CD14-positive monocyte (primary cell): ENCODE measurements at regions not wholly inside any gene's neighbourhood (a gene's known extent, or its start where the extent isn't known, plus 50 kb on each side); places are given as distances from the start of the nearest gene placed in this dataset.
A peak's percentile ranks its signal among the peaks of the same experiment; 100 is the strongest.

Experiments
- DNase-seq, 3 donors: peaks; one replicate each; pipeline ENCODE4 v3.0.0-alpha.2; 2011 to 2022
- H2AFZ ChIP-seq: 2 replicates; pipeline ENCODE4 v1.6.0; 2012; ENCODE audit warnings: mild to moderate bottlenecking, low read depth, low read length, inconsistent platforms; ENCODE audit not compliant: insufficient read depth, poor library complexity, severe bottlenecking
- H3K27ac ChIP-seq, 2 donors: 1 replicate in 1 of 2; 2 replicates in 1 of 2; pipeline ENCODE4 v1.5.1; 2012 to 2013; ENCODE audit warnings: low read length in 2 of 2, control low read depth in 1 of 2, inconsistent platforms in 1 of 2, low read depth in 1 of 2, mild to moderate bottlenecking in 1 of 2
- H3K27me3 ChIP-seq, 2 donors: one replicate each; pipeline versions ENCODE4 v1.6.0 to v1.6.1; 2011 to 2013; ENCODE audit warnings: low read length in 2 of 2; ENCODE audit not compliant: control insufficient read depth in 2 of 2, insufficient read depth in 2 of 2
- H3K36me3 ChIP-seq, 2 donors: replicated peaks in 1 of 2; 1 replicate in 1 of 2; 2 replicates in 1 of 2; pipeline versions ENCODE4 v1.5.1 to v1.6.1; 2012 to 2013; ENCODE audit warnings: low read length in 2 of 2, control low read depth in 1 of 2, inconsistent platforms in 1 of 2, mild to moderate bottlenecking in 1 of 2; ENCODE audit not compliant: insufficient read depth in 2 of 2, control insufficient read depth in 1 of 2
- H3K4me1 ChIP-seq, 2 donors: 1 replicate in 1 of 2; 2 replicates in 1 of 2; pipeline versions ENCODE4 v1.5.1 to v1.6.1; 2012 to 2013; ENCODE audit warnings: low read length in 2 of 2, control low read depth in 1 of 2, inconsistent platforms in 1 of 2, mild to moderate bottlenecking in 1 of 2, moderate library complexity in 1 of 2; ENCODE audit not compliant: insufficient read depth in 2 of 2, control insufficient read depth in 1 of 2
- H3K4me2 ChIP-seq: replicated peaks from 2 replicates; pipeline ENCODE3; 2012; ENCODE audit warnings: low read length, moderate library complexity, mild to moderate bottlenecking; ENCODE audit not compliant: poor library complexity, severe bottlenecking; ENCODE audit errors: extremely low read depth
- H3K4me3 ChIP-seq, 3 experiments: fragments of 200-600 bp in 1 of 3; sonication (generic) in 1 of 3; replicated peaks in 1 of 3; 1 replicate in 2 of 3; 2 replicates in 1 of 3; pipeline ENCODE4 v1.5.1; 2011 to 2013; ENCODE audit warnings: low read length in 3 of 3, mild to moderate bottlenecking in 3 of 3, control low read depth in 2 of 3, low read depth in 2 of 3, inconsistent platforms in 1 of 3, moderate library complexity in 1 of 3
- H3K79me2 ChIP-seq: 2 replicates; pipeline ENCODE4 v1.6.0; 2012; ENCODE audit warnings: mild to moderate bottlenecking, control low read depth, inconsistent platforms, low read length, moderate library complexity; ENCODE audit not compliant: insufficient read depth
- H3K9ac ChIP-seq: 2 replicates; pipeline ENCODE4 v1.6.0; 2017; ENCODE audit warnings: low read length, mild to moderate bottlenecking; ENCODE audit not compliant: insufficient read depth, poor library complexity, severe bottlenecking
- H3K9me3 ChIP-seq, 2 donors: replicated peaks in 1 of 2; 1 replicate in 1 of 2; 2 replicates in 1 of 2; pipeline versions ENCODE4 v1.5.1 to v1.6.1; 2012 to 2013; ENCODE audit warnings: low read length in 2 of 2, control low read depth in 1 of 2; ENCODE audit not compliant: control insufficient read depth in 1 of 2, insufficient read depth in 1 of 2
- H4K20me1 ChIP-seq: 2 replicates; pipeline ENCODE4 v1.6.0; 2012; ENCODE audit warnings: mild to moderate bottlenecking, low read length, control low read depth, moderate library complexity; ENCODE audit not compliant: insufficient read depth
- H3K27ac Mint-ChIP-seq, 7 donors: one replicate each; pipeline ENCODE4 v1.8.0; 2020; ENCODE audit warnings: mild to moderate bottlenecking in 7 of 7, mixed read lengths in 7 of 7, moderate library complexity in 6 of 7, inconsistent platforms in 2 of 7
- H3K27me3 Mint-ChIP-seq, 3 donors: one replicate each; pipeline ENCODE4 v1.8.0; 2021 to 2022; ENCODE audit warnings: low read depth in 3 of 3, mild to moderate bottlenecking in 3 of 3, mixed read lengths in 3 of 3, moderate library complexity in 3 of 3, inconsistent platforms in 1 of 3
- H3K36me3 Mint-ChIP-seq, 2 donors: one replicate each; pipeline ENCODE4 v1.8.0; 2020; ENCODE audit warnings: mixed read lengths in 2 of 2, inconsistent platforms in 1 of 2, mild to moderate bottlenecking in 1 of 2
- H3K4me1 Mint-ChIP-seq: one replicate; pipeline ENCODE4 v1.8.0; 2020; ENCODE audit warnings: mild to moderate bottlenecking, mixed read lengths
- H3K4me3 Mint-ChIP-seq, 2 donors: one replicate each; pipeline ENCODE4 v1.8.0; 2020; ENCODE audit warnings: mild to moderate bottlenecking in 2 of 2, mixed read lengths in 2 of 2, moderate library complexity in 1 of 2
- H3K9me3 Mint-ChIP-seq, 7 donors: one replicate each; pipeline ENCODE4 v1.8.0; 2020 to 2022; ENCODE audit warnings: mixed read lengths in 7 of 7, mild to moderate bottlenecking in 6 of 7, moderate library complexity in 6 of 7, inconsistent platforms in 2 of 7
- WGBS: methylation state at CpG from one replicate; pipeline ENCODE4 v1.1.5; 2013; ENCODE audit warnings: missing lambda C conversion rate; ENCODE audit not compliant: insufficient coverage; 5-methylcytosine and 5-hydroxymethylcytosine counted together
- intact Hi-C, 2 donors: fragments of 100-400 bp; cut with micrococcal nuclease; formaldehyde crosslinking; loops; one replicate each; pipeline versions ENCODE4 v1.15.0 to v1.15.1; 2023
- TF ChIP-seq, protein P1 (sequence below): fragments of 200-600 bp; IDR thresholded peaks from one replicate; pipeline ENCODE4 v1.8.0; 2022; ENCODE audit warnings: antibody characterized with exemption, mild to moderate bottlenecking

GRCh38 chr15:77554306-77555080 lies 78.2 kb downstream of the LINGO1 start:
- Mint-ChIP-seq H3K27ac (peak overlapping the region in 1 of 7 donors; percentile 32), H3K4me1 (no peaks in the 10 kb centered on the region), H3K36me3 (no peaks in the 10 kb centered on the region), H3K27me3 (peaks cover 0 to 5% (median 3%) of the 10 kb centered on the region in 3 donors), H3K9me3 (no peaks in the 10 kb centered on the region), H3K4me3 (no peak overlapping the region)
- H3K4me3 ChIP-seq: no peak overlapping the region
- no peaks in the 10 kb centered on the region for H3K27me3 ChIP-seq
- no peaks in the 10 kb centered on the region for H3K79me2 ChIP-seq
- no peak overlapping the region for H3K4me2 ChIP-seq
- intact Hi-C loops: no loop called here
- H4K20me1 ChIP-seq: no peaks in the 10 kb centered on the region
- 94% methylated on average over 5 of the region's 11 CpGs for WGBS
- no peak overlapping the region for H3K27ac ChIP-seq
- DNase-seq: no peak
- no peak overlapping the region for H3K9ac ChIP-seq
- H3K36me3 ChIP-seq: no peaks in the 10 kb centered on the region
- H3K4me1 ChIP-seq: no peaks in the 10 kb centered on the region
- no peak overlapping the region for H2AFZ ChIP-seq
- no peaks in the 10 kb centered on the region for H3K9me3 ChIP-seq
- TF ChIP-seq, protein P1, sequence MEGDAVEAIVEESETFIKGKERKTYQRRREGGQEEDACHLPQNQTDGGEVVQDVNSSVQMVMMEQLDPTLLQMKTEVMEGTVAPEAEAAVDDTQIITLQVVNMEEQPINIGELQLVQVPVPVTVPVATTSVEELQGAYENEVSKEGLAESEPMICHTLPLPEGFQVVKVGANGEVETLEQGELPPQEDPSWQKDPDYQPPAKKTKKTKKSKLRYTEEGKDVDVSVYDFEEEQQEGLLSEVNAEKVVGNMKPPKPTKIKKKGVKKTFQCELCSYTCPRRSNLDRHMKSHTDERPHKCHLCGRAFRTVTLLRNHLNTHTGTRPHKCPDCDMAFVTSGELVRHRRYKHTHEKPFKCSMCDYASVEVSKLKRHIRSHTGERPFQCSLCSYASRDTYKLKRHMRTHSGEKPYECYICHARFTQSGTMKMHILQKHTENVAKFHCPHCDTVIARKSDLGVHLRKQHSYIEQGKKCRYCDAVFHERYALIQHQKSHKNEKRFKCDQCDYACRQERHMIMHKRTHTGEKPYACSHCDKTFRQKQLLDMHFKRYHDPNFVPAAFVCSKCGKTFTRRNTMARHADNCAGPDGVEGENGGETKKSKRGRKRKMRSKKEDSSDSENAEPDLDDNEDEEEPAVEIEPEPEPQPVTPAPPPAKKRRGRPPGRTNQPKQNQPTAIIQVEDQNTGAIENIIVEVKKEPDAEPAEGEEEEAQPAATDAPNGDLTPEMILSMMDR: no peak

DNA sequence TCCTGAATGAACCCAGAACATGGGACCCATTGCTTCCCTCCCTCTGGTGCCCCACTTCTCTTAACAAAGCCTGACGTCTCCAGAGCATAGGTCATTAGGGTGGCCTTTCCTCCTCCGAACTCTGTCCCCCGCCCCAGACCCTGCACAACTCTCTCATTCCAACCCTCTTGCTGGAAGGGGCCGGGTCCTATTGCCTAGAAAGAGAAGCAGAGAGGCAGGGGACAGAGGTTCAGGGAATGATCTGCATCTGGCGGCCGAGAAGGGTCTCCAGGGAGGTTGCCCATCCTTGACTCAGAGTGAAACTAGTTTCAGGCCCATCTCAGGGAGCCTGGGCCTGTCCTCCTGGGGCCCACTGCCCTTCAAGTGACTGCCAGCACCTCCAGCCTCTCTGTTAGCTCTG lies 79.0 kb downstream of the LINGO1 start:
- no peak overlapping the region for H3K4me3 Mint-ChIP-seq
- no peak overlapping the region for H2AFZ ChIP-seq
- H3K79me2 ChIP-seq: no peaks in the 10 kb centered on the region
- no peak overlapping the region for H3K4me2 ChIP-seq
- H3K36me3 ChIP-seq: no peaks in the 10 kb centered on the region
- TF ChIP-seq, protein P1: no peak
- no peaks in the 10 kb centered on the region for H3K36me3 Mint-ChIP-seq
- H3K4me3 ChIP-seq: no peak overlapping the region
- 94% methylated on average over 3 of the region's 6 CpGs for WGBS
- no peaks in the 10 kb centered on the region for H3K9me3 ChIP-seq
- no peak for DNase-seq
- H3K9ac ChIP-seq: no peak overlapping the region
- H3K27ac Mint-ChIP-seq: no peak overlapping the region
- H3K27me3 Mint-ChIP-seq: peaks cover 0 to 4% (median 3%) of the 10 kb centered on the region in 3 donors
- peaks cover 2 to 5% of the 10 kb centered on the region in 2 donors for H3K4me1 ChIP-seq
- H4K20me1 ChIP-seq: no peaks in the 10 kb centered on the region
- no peaks in the 10 kb centered on the region for H3K9me3 Mint-ChIP-seq
- intact Hi-C loops: no loop called here
- H3K27ac ChIP-seq: no peak overlapping the region
- H3K27me3 ChIP-seq: no peaks in the 10 kb centered on the region
- H3K4me1 Mint-ChIP-seq: peaks cover 4% of the 10 kb centered on the region
